Amygdala (tissue), 56 donors: ENCODE measurements at regions not wholly inside any gene's neighbourhood (a gene's known extent, or its start where the extent isn't known, plus 50 kb on each side); places are given as distances from the start of the nearest gene placed in this dataset.
"Not testable (repeated sequence)": the region's sequence is repeated elsewhere in the genome, so short reads cannot be mapped to it uniquely, and the experiment has no call there.

Experiments
- DNase-seq, 56 donors: peaks; one replicate each; lab custom pipeline; 2025; lab: John Stamatoyannopoulos, UW

GRCh38 chr5:57932761-57933160 lies 450.1 kb upstream of the ACTBL2 start:
- no peak for DNase-seq

- no peak for DNase-seq
Measured at GRCh38 chr5:57931807-57932206, 449.2 kb upstream of the ACTBL2 start.

GRCh38 chr5:57931352-57931751 lies 448.7 kb upstream of the ACTBL2 start:
- DNase-seq: no peak

GRCh38 chr5:57929271-57929670 lies 446.7 kb upstream of the ACTBL2 start:
- DNase-seq: no peak

- not testable (repeated sequence) for DNase-seq
Measured at GRCh38 chr5:57923094-57923493, 440.5 kb upstream of the ACTBL2 start.

GRCh38 chr5:57917004-57917403 lies 434.4 kb upstream of the ACTBL2 start:
- no peak for DNase-seq

GRCh38 chr5:57915536-57915935 lies 432.9 kb upstream of the ACTBL2 start:
- no peak for DNase-seq

GRCh38 chr5:57911438-57911837 lies 428.8 kb upstream of the ACTBL2 start:
- DNase-seq: no peak

- peak in 4 of 56 donors; percentile 2 to 4 (median 2) for DNase-seq
Measured at GRCh38 chr5:57906671-57907070, 424.1 kb upstream of the ACTBL2 start.

GRCh38 chr5:57903458-57903857 lies 420.8 kb upstream of the ACTBL2 start:
- no peak for DNase-seq

GRCh38 chr5:57902095-57902494 lies 419.5 kb upstream of the ACTBL2 start:
- no peak for DNase-seq

- no peak for DNase-seq
Measured at GRCh38 chr5:57900381-57900944, 417.9 kb upstream of the ACTBL2 start.

GRCh38 chr5:57896576-57896975 lies 414.0 kb upstream of the ACTBL2 start:
- DNase-seq: no peak

GRCh38 chr5:57895766-57896165 lies 413.2 kb upstream of the ACTBL2 start:
- DNase-seq: no peak

GRCh38 chr5:57893926-57894325 lies 411.3 kb upstream of the ACTBL2 start:
- no peak for DNase-seq

GRCh38 chr5:57891443-57891842 lies 408.8 kb upstream of the ACTBL2 start:
- no peak for DNase-seq

GRCh38 chr5:57889558-57889957 lies 406.9 kb upstream of the ACTBL2 start:
- no peak for DNase-seq

GRCh38 chr5:57887851-57888621 lies 405.4 kb upstream of the ACTBL2 start:
- peak in 13 of 56 donors; percentile 3 to 37 (median 8) for DNase-seq

- DNase-seq: no peak
Measured at GRCh38 chr5:57884346-57885102, 401.9 kb upstream of the ACTBL2 start.

GRCh38 chr5:57880216-57880615 lies 397.6 kb upstream of the ACTBL2 start:
- no peak for DNase-seq

- DNase-seq: no peak
Measured at GRCh38 chr5:57878301-57878722, 395.7 kb upstream of the ACTBL2 start.

GRCh38 chr5:57871496-57871895 lies 388.9 kb upstream of the ACTBL2 start:
- DNase-seq: no peak
